HL-60 (cell line): ENCODE measurements at regions not wholly inside any gene's neighbourhood (a gene's known extent, or its start where the extent isn't known, plus 50 kb on each side); places are given as distances from the start of the nearest gene placed in this dataset.

Source experiments
- DNase-seq, 2 experiments: peaks; one replicate each; pipeline ENCODE4 v3.0.0-alpha.2; 2010 to 2020; ENCODE audit warnings: low read depth in 1 of 2, low spot score in 1 of 2
- H3K27ac ChIP-seq: fragments of 250-450 bp; sonication (Bioruptor Pico); replicated peaks from 2 replicates; pipeline ENCODE4 v1.5.1; 2020; ENCODE audit warnings: mild to moderate bottlenecking, moderate library complexity
- H3K27me3 ChIP-seq: fragments of 250-450 bp; sonication (Bioruptor Pico); 2 replicates; pipeline ENCODE4 v1.5.1; 2021; ENCODE audit warnings: mild to moderate bottlenecking, moderate library complexity; ENCODE audit not compliant: insufficient read depth, poor library complexity, severe bottlenecking
- H3K4me3 ChIP-seq: replicated peaks from 2 replicates; pipeline ENCODE4 v1.5.1; 2011; ENCODE audit warnings: mild to moderate bottlenecking, control low read depth, low read length; ENCODE audit not compliant: insufficient read depth
- CTCF ChIP-seq: IDR thresholded peaks from one replicate; pipeline ENCODE4 v1.5.1; 2011; ENCODE audit warnings: low read length, control low read depth, inconsistent platforms; ENCODE audit not compliant: insufficient read depth
- GABPA ChIP-seq: IDR thresholded peaks from 2 replicates; pipeline ENCODE4 v1.6.1; 2012; ENCODE audit warnings: low read depth
- POLR2AphosphoS5 ChIP-seq: IDR thresholded peaks from 2 replicates; pipeline ENCODE4 v1.6.1; 2012; ENCODE audit warnings: low read depth
- REST ChIP-seq: IDR thresholded peaks from 2 replicates; pipeline ENCODE4 v1.6.1; 2012; ENCODE audit warnings: low read depth; ENCODE audit not compliant: insufficient replicate concordance
- SPI1 ChIP-seq: IDR thresholded peaks from 2 replicates; pipeline ENCODE4 v1.6.1; 2012; ENCODE audit warnings: low read depth, mild to moderate bottlenecking, borderline replicate concordance

- DNase-seq: no peak
- no peak overlapping the region for H3K27ac ChIP-seq
- no peak overlapping the region for H3K4me3 ChIP-seq
- H3K27me3 ChIP-seq: no peaks in the 10 kb centered on the region
- TF ChIP-seq CTCF (no peak), REST (no peak), GABPA (no peak), SPI1 (no peak), POLR2AphosphoS5 (no peak)
These were observed 116.8 kb downstream of the RNASET2 start for GRCh38 chr6:166839569-166839968.

- H3K27me3 ChIP-seq: no peaks in the 10 kb centered on the region
- no peak for TF ChIP-seq CTCF
- TF ChIP-seq GABPA: no peak
- no peak for TF ChIP-seq POLR2AphosphoS5
- no peak for TF ChIP-seq REST
- TF ChIP-seq SPI1: no peak
- H3K4me3 ChIP-seq: no peak overlapping the region
- no peak overlapping the region for H3K27ac ChIP-seq
- no peak for DNase-seq
These were observed 117.4 kb downstream of the RNASET2 start for GRCh38 chr6:166838987-166839386.

- TF ChIP-seq REST (no peak), GABPA (no peak), CTCF (no peak), SPI1 (no peak), POLR2AphosphoS5 (no peak)
- no peak overlapping the region for H3K27ac ChIP-seq
- DNase-seq: no peak
- H3K27me3 ChIP-seq: no peaks in the 10 kb centered on the region
- no peak overlapping the region for H3K4me3 ChIP-seq
These were observed 119.3 kb downstream of the RNASET2 start for GRCh38 chr6:166836785-166837718.
